GM12891 (cell line): ENCODE measurements at regions not wholly inside any gene's neighbourhood (a gene's known extent, or its start where the extent isn't known, plus 50 kb on each side); places are given as distances from the start of the nearest gene placed in this dataset.

Experiments
- POLR2A ChIP-seq: IDR thresholded peaks from 2 replicates; pipeline ENCODE4 v1.6.1; 2011; ENCODE audit warnings: low read depth, low read length, control low read depth
- TAF1 ChIP-seq: IDR thresholded peaks from 2 replicates; pipeline ENCODE4 v1.6.1; 2011; ENCODE audit warnings: low read depth, low read length, control low read depth

DNA sequence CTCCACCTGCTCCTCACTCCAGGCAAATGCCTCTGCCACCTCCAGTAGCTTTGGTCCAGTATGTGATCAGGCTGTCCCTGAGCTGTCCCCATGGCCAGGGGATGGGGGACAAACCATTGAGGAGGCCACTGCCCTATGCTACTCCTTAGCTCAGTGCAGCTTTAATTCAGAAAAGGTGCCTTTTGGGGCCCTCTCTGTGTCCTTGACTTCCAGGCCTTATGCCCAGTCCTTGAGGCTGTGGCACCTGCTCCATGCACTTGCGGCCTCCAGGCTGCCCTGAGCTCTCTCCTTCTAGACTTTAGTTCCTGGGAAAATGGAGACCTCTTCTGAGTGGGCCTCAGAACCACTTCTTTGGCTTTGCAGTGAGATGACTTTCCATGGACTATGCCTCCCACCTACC lies 650.8 kb upstream of the CELF2 start:
- TF ChIP-seq POLR2A (no peak), TAF1 (no peak)
